NCI-H510A (cell line): ENCODE measurements at regions not wholly inside any gene's neighbourhood (a gene's known extent, or its start where the extent isn't known, plus 50 kb on each side); places are given as distances from the start of the nearest gene placed in this dataset.
"Not testable (repeated sequence)": the region's sequence is repeated elsewhere in the genome, so short reads cannot be mapped to it uniquely, and the experiment has no call there.

Experiments
- DNase-seq: peaks from one replicate; lab custom pipeline; 2025; lab: John Stamatoyannopoulos, UW

GRCh38 chr11:110347660-110348059, 51.2 kb upstream of the RDX start:
- DNase-seq: no peak

- DNase-seq: no peak
These were observed 53.0 kb upstream of the RDX start for GRCh38 chr11:110349138-110349996.

GRCh38 chr11:110349997-110350383, 53.6 kb upstream of the RDX start:
- not testable (repeated sequence) for DNase-seq

- DNase-seq: no peak
These were observed 58.8 kb upstream of the RDX start for GRCh38 chr11:110355011-110355744.

GRCh38 chr11:110356762-110357671, 60.6 kb upstream of the RDX start:
- DNase-seq: no peak

- no peak for DNase-seq
These were observed 61.9 kb upstream of the RDX start for GRCh38 chr11:110358336-110358735.

- not testable (repeated sequence) for DNase-seq
These were observed 64.5 kb upstream of the RDX start for GRCh38 chr11:110360781-110361408.

- peak; percentile 12 for DNase-seq
These were observed 66.6 kb upstream of the RDX start for GRCh38 chr11:110362971-110363509.

- DNase-seq: peak; percentile 21
These were observed 63.5 kb upstream of the FDX1 start for GRCh38 chr11:110366291-110366690.

- no peak for DNase-seq
These were observed 62.2 kb upstream of the FDX1 start for GRCh38 chr11:110367571-110367970.

- DNase-seq: no peak
These were observed 58.7 kb upstream of the FDX1 start for GRCh38 chr11:110371084-110371483.

- DNase-seq: no peak
These were observed 56.6 kb upstream of the FDX1 start for GRCh38 chr11:110373051-110373702.

- no peak for DNase-seq
These were observed 54.8 kb upstream of the FDX1 start for GRCh38 chr11:110374921-110375320.

- DNase-seq: no peak
These were observed 54.4 kb upstream of the FDX1 start for GRCh38 chr11:110375351-110375750.

GRCh38 chr11:110376021-110376420, 53.7 kb upstream of the FDX1 start:
- DNase-seq: no peak

- peak; percentile 55 for DNase-seq
These were observed 52.9 kb upstream of the FDX1 start for GRCh38 chr11:110376711-110377324.

GRCh38 chr11:110377434-110377833, 52.3 kb upstream of the FDX1 start:
- no peak for DNase-seq

- no peak for DNase-seq
These were observed 50.5 kb upstream of the FDX1 start for GRCh38 chr11:110379261-110379660.

GRCh38 chr11:110379936-110380335, 49.8 kb upstream of the FDX1 start:
- no peak for DNase-seq
